ENCODE measurements at regions not wholly inside any gene's neighbourhood (a gene's known extent, or its start where the extent isn't known, plus 50 kb on each side); places are given as distances from the start of the nearest gene placed in this dataset.

DNA sequence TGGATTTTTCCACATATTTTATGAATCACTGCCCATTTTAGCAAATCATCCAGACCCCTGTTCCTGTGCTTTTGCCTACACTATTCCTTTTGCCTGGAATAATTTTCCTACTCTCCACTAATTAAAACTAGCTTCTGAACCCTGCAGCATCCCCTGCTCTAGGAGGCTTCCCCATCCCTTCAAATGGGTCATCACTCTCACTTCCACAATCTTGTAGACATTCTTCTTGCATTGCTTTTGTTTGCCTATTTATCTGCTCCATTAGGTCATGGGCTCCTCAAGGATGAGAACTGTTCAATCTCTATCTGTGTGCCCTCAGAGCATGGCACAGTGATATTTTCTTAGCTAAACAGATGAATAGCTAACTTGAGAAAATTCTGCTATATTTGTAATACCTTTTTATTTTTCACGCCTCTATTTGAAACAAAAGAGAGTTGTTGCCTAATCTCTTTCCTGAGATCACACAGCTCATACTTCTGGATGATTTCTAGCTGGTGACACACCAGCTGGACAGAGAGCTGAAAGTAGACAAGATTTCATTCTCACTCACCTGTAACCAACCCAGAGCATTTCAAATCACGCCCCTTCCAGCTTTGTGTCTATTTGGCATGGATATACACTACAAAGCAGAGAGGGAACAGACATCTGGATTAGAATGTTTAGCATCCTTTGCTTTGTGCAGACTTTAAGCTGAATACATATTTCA, 466.0 kb downstream of the FOXO1 start:
- Mint-ChIP-seq H3K4me3 (no peak overlapping the region), H3K27me3 (no peaks in the 10 kb centered on the region), H3K27ac (no peak overlapping the region), H3K36me3 (ENCODE audit: low read depth) (no peaks in the 10 kb centered on the region), H3K4me1 (peaks cover 19% of the 10 kb centered on the region)
- no peak for DNase-seq
- H3K9me3 ChIP-seq (ENCODE audit: control insufficient read depth, low read length, poor library complexity, severe bottlenecking): no peaks in the 10 kb centered on the region
- ATAC-seq: no peak

DNA sequence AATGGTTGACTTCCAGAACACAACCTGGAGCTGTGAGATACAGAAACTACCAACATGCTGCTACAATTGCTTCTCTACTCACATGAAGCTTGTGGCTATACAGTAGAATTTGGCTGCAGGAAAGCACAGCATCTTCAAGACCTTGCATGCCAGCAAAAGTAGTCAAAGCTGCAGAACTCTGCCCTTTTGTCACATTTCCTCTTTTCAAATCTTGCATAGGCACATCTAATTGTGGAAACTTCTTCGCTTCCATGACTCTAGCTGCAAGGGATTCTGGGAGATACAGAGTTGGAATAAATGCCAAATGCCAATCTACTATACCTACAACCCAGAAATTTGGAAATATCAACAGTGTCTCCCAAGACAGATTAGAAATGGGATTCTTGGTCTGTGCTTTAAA, 462.2 kb downstream of the FOXO1 start:
- H3K4me3 Mint-ChIP-seq: no peak overlapping the region
- ATAC-seq: no peak
- peak overlapping the region; percentile 92 for H3K27ac Mint-ChIP-seq
- H3K36me3 Mint-ChIP-seq (ENCODE audit: low read depth): no peaks in the 10 kb centered on the region
- DNase-seq: no peak
- H3K27me3 Mint-ChIP-seq: no peaks in the 10 kb centered on the region
- H3K9me3 ChIP-seq (ENCODE audit: control insufficient read depth, low read length, poor library complexity, severe bottlenecking): no peaks in the 10 kb centered on the region
- H3K4me1 Mint-ChIP-seq: peaks cover 42% of the 10 kb centered on the region

DNA sequence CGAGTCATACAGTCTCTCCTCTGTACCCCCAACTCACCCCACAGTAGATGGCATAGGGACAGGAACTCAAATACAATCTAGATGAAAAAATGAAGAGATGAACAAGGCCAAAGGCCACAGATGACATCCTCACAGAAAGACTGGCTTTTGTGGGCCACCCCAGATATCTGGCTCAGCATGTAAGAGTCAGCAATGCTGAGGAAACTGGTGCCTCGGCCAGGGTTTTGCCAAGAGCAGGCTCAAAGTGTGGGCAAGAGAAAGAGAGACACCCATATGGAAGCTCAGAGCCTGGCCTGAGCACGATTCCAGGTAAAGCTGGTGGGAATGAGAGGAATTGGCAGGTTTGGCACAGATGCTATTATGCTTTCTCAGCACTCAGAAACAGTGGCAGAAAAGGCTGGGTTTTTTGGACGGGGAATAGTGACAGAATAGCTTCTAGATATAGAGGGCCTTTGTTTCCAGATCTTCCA, 460.6 kb downstream of the FOXO1 start:
- no peaks in the 10 kb centered on the region for H3K27me3 Mint-ChIP-seq
- H3K4me1 Mint-ChIP-seq: peaks cover 39% of the 10 kb centered on the region
- H3K36me3 Mint-ChIP-seq (ENCODE audit: low read depth): no peaks in the 10 kb centered on the region
- H3K27ac Mint-ChIP-seq: peak overlapping the region; percentile 92
- H3K9me3 ChIP-seq (ENCODE audit: control insufficient read depth, low read length, poor library complexity, severe bottlenecking): no peaks in the 10 kb centered on the region
- H3K4me3 Mint-ChIP-seq: peak overlapping the region; percentile 77
- no peak for ATAC-seq
- DNase-seq: no peak

DNA sequence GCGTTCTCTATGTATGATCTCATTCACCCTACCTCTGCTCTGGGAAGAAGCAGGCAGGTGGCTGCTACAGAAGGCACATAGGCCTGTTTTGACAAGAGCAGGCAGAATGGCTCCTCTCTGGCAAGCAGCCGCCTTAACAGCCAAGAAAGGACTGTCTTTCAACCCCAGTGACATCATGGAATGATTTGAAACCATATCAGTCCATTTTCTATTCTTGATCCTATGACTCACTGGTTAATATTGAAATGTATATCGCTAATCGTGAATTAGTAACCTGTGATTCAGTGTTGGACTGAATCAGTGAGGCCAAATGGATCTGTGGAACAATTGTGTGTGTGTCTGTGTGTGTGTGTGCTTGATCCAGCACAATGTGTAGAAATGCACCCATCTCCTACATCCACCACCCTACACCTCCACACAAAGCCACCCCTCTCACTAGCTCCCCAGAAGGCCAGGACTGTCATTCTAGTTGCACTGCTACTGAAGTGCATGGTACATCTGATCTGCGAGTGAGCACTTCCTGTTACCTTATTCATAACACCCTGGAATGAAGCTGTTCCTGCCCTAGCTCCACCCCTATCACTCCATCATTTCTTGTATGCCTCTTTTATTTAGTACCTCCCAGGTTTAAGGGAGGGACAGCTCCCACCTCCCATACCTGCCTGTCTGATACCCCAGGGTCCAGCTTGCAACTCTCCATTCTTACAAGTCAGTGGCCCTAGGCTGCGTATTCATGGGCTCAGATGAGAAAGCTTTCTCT, 460.0 kb downstream of the FOXO1 start:
- peak overlapping the region; percentile 92 for H3K27ac Mint-ChIP-seq
- no peaks in the 10 kb centered on the region for H3K36me3 Mint-ChIP-seq (ENCODE audit: low read depth)
- H3K27me3 Mint-ChIP-seq: no peaks in the 10 kb centered on the region
- H3K4me1 Mint-ChIP-seq: peaks cover 40% of the 10 kb centered on the region
- peak overlapping the region; percentile 77 for H3K4me3 Mint-ChIP-seq
- no peaks in the 10 kb centered on the region for H3K9me3 ChIP-seq (ENCODE audit: control insufficient read depth, low read length, poor library complexity, severe bottlenecking)
- ATAC-seq: peak; percentile 91
- no peak for DNase-seq

DNA sequence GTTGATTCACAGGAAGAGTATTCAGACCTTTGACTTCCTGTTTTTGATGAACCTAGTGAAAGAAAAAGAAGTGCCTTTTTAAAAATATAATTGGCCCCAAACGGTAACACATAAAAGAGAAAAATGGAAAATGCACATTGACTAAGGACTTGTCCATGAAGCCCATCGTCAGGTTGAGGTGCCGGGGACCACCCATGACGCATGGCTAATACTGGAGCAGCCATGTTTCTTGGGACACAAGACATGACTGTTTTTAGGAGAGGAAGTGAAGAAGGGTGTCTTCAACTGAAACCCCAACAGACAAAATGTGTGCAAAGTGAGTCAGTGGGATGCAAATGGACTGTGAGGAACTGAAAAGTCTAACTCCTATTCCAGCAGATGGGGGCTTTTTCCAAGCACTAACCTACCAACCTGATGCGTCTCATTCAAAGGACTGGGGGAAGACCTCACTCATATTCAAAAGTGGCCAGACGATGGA, 459.4 kb downstream of the FOXO1 start:
- peaks cover 45% of the 10 kb centered on the region for H3K4me1 Mint-ChIP-seq
- ATAC-seq: peak; percentile 20

DNA sequence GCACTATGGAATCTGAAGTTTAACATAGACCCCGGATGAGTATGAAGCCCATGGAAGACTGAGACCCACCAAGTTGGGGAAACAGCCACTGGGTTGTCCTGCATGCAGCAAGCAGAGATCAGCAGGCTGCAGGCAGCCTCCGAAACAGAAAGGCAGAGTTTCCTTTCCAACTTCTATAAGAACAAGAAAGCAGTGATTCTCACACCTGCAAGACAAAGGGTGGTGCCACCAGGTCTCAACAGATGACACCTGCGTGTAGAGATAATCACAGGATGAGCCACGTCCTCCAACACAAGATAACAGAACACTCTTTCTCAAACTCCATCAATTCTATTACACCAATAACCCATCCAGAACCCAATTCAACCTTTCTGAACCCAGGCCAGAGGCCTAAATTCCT, 457.9 kb downstream of the FOXO1 start:
- no peaks in the 10 kb centered on the region for H3K9me3 ChIP-seq (ENCODE audit: control insufficient read depth, low read length, poor library complexity, severe bottlenecking)
- Mint-ChIP-seq H3K27me3 (no peaks in the 10 kb centered on the region), H3K36me3 (ENCODE audit: low read depth) (peaks cover 2% of the 10 kb centered on the region), H3K4me1 (peaks cover 43% of the 10 kb centered on the region), H3K4me3 (no peak overlapping the region), H3K27ac (no peak overlapping the region)
- no peak for ATAC-seq
- DNase-seq: no peak

More for the DNA sequence above, 459.4 kb downstream of the FOXO1 start:
- no peaks in the 10 kb centered on the region for H3K36me3 Mint-ChIP-seq (ENCODE audit: low read depth)
- peak overlapping the region; percentile 92 for H3K27ac Mint-ChIP-seq
- H3K9me3 ChIP-seq (ENCODE audit: control insufficient read depth, low read length, poor library complexity, severe bottlenecking): no peaks in the 10 kb centered on the region
- H3K4me3 Mint-ChIP-seq: peak overlapping the region; percentile 77
- H3K27me3 Mint-ChIP-seq: no peaks in the 10 kb centered on the region
- DNase-seq: no peak

DNA sequence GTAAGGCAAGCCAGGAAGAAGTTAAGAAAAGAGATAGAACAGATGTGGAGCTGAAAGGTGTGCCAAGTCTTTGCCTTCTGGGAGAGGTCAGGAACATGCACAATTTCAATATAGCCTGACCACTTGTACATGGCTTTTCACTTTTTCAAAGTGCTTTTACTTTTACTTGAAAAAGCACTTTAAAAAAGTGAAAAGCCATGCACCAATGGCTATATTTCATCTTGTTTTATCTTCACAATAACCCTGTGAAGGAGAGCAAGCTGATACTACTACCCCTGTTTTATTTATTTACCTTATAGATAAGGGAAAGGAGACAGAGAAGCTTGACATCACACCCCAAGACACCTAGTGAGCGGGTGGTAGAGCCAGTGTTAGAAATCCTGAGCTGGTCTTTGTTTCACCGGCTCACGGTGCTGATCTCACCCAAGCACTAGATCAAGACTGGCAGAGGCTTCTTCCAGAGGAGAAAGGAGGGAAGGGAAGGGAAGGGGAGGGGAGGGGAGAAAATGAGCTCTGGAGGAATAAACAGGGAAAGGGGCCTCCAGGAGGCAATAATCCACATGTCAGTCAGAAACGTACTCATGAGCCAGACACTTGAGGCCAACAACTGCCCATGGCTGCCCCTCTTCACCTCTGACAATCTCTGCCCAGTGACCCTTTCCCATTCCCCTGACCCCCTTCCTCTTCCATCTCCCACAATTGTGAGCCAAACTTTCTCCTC, 455.4 kb downstream of the FOXO1 start:
- ATAC-seq (no peak), DNase-seq (no peak)
- H3K9me3 ChIP-seq (ENCODE audit: control insufficient read depth, low read length, poor library complexity, severe bottlenecking): no peaks in the 10 kb centered on the region
- peaks cover 2% of the 10 kb centered on the region for H3K36me3 Mint-ChIP-seq (ENCODE audit: low read depth)
- no peaks in the 10 kb centered on the region for H3K27me3 Mint-ChIP-seq
- H3K4me3 Mint-ChIP-seq: no peak overlapping the region
- H3K27ac Mint-ChIP-seq: peak overlapping the region; percentile 34
- peaks cover 32% of the 10 kb centered on the region for H3K4me1 Mint-ChIP-seq

DNA sequence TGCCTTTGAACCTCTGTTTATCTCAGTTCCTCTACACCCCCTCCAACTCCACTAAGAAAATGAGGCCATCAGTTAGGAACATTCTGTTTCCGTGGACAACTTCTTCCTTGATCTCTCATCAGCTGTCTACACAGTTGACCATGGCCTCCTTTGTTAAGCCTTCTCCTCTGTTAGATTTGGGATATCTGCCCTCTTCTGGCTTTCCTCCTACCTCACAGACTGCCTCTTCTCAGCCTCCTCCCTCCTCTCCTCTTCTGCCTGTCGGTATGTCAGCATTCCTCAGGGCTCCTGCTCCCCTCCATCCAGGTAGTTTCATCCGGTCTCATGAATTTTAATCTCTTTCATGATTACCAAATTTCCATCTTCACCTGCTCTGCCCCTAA, 454.9 kb downstream of the FOXO1 start:
- H3K27ac Mint-ChIP-seq: no peak overlapping the region

DNA sequence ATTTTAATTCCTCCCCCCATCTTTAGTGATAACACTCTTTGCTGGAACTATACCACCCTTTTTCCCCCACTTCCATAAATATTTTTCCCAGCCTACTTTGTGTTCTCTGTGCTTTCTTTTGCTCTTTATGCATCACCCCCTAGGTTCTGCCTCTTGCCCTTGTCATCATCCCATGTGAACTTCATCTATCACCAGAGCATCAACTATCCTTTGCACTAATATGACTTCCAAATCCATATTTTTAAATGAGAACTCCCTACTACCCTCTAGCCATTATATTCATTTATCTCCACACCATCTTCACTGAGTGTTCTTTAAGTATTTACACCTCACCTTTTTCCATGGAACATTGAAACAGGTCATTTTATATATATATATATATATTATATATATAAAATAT, 452.7 kb downstream of the FOXO1 start:
- peaks cover 6% of the 10 kb centered on the region for H3K36me3 Mint-ChIP-seq (ENCODE audit: low read depth)
- H3K4me3 Mint-ChIP-seq: no peak overlapping the region
- no peak overlapping the region for H3K27ac Mint-ChIP-seq
- no peaks in the 10 kb centered on the region for H3K9me3 ChIP-seq (ENCODE audit: control insufficient read depth, low read length, poor library complexity, severe bottlenecking)
- peaks cover 24% of the 10 kb centered on the region for H3K4me1 Mint-ChIP-seq
- DNase-seq: no peak
- H3K27me3 Mint-ChIP-seq: no peaks in the 10 kb centered on the region
- no peak for ATAC-seq

More for the DNA sequence above, 454.9 kb downstream of the FOXO1 start:
- Mint-ChIP-seq H3K4me1 (peaks cover 30% of the 10 kb centered on the region), H3K36me3 (ENCODE audit: low read depth) (peaks cover 3% of the 10 kb centered on the region), H3K27me3 (no peaks in the 10 kb centered on the region), H3K4me3 (no peak overlapping the region)
- no peak for DNase-seq
- ATAC-seq: no peak
- no peaks in the 10 kb centered on the region for H3K9me3 ChIP-seq (ENCODE audit: control insufficient read depth, low read length, poor library complexity, severe bottlenecking)

DNA sequence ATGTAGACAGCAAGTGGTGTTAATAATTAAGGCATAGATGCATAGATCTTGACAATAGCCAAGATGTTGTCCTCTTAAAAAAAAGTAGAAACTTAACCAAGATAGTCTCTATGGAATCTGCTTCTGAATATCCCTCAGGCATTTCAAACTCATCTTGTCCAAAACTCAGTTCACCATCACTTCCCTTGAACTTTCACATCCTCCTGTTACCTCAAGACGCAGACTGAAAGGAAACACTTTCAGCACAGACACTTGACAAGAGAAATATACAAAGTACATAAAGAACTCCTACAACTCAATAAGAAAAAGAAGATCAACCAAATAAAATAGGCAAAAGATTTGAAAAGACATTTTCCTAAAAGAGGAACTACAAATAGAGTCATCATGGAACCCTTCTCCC, 451.1 kb downstream of the FOXO1 start:
- H3K27ac Mint-ChIP-seq: no peak overlapping the region
- H3K9me3 ChIP-seq (ENCODE audit: control insufficient read depth, low read length, poor library complexity, severe bottlenecking): no peaks in the 10 kb centered on the region
- no peak for ATAC-seq
- no peak for DNase-seq
- H3K36me3 Mint-ChIP-seq (ENCODE audit: low read depth): peaks cover 9% of the 10 kb centered on the region
- no peaks in the 10 kb centered on the region for H3K27me3 Mint-ChIP-seq
- no peak overlapping the region for H3K4me3 Mint-ChIP-seq
- H3K4me1 Mint-ChIP-seq: peaks cover 30% of the 10 kb centered on the region

DNA sequence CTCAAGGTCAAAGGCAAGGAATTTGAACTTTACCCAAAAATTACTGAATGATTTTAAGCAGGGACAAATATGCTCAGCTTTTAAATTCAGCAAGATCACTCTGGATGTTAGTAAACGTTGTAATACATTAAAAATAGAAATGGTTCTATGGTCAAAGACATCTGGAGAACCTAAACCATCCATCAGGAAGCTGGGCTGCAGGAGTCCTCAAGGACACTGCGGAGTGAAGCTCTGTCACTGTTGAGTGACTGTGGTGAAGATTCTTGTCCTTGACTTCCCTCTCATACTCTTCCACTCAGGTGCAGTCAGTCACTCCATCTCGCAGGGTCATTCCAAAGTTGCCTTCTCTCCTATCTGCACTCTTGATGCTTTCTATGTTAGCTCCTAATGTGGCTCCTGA, 450.7 kb downstream of the FOXO1 start:
- DNase-seq: no peak
- H3K4me3 Mint-ChIP-seq: no peak overlapping the region

DNA sequence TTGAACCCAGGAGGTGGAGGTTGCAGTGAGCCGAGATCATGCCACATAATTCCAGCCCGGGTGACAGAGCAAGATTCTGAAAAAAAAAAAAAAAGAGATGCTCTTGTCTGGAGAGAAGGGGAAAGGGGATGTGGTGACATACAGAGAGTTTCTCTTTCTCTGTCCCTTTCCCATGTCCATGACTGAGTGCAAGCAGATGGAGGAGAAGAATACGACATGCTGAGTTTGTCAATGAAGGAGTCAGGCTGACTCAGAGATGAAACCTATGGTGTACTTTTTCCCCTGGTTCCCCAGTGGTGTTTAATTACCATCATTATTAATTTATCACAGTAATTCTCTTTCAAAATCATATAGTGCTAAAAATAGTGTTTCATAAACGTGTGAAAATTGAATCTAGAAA, 448.8 kb downstream of the FOXO1 start:
- H3K27ac Mint-ChIP-seq: no peak overlapping the region
- peaks cover 46% of the 10 kb centered on the region for H3K4me1 Mint-ChIP-seq
- H3K36me3 Mint-ChIP-seq (ENCODE audit: low read depth): peaks cover 9% of the 10 kb centered on the region
- ATAC-seq (no peak), DNase-seq (no peak)
- H3K4me3 Mint-ChIP-seq: no peak overlapping the region
- no peaks in the 10 kb centered on the region for H3K9me3 ChIP-seq (ENCODE audit: control insufficient read depth, low read length, poor library complexity, severe bottlenecking)
- no peaks in the 10 kb centered on the region for H3K27me3 Mint-ChIP-seq

More for the DNA sequence above, 450.7 kb downstream of the FOXO1 start:
- no peaks in the 10 kb centered on the region for H3K27me3 Mint-ChIP-seq
- peaks cover 33% of the 10 kb centered on the region for H3K4me1 Mint-ChIP-seq
- no peak overlapping the region for H3K27ac Mint-ChIP-seq
- H3K36me3 Mint-ChIP-seq (ENCODE audit: low read depth): peaks cover 9% of the 10 kb centered on the region
- no peaks in the 10 kb centered on the region for H3K9me3 ChIP-seq (ENCODE audit: control insufficient read depth, low read length, poor library complexity, severe bottlenecking)
- no peak for ATAC-seq

DNA sequence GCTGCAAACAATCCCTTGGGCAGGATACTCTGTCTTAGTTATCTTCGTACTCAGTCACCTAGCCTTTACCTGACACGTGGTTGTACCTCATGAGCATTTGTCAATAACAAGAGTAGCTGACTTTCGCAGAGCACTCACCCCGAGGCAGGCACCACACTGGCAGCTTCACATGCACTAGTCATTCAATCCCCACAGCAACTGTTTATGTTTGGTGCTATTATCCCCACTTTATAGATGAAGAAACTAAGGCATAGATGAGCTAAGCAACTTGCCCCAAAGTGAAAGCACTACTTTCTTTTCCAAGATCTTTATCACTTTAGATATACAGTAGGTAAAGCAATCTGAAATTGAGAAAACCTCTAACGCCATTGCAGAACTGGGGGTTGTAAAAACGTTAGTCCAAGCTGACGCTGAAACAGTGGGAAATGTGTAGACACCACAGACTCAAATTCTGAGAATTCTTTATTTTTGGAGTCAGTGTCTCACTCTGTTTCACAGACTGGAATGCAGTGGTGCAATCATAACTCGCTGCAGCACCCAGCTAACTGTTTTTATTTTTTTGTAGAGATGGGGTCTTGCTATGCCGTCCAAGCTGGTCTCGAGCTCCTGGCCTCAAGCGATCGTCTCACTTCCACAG, 446.0 kb downstream of the FOXO1 start:
- Mint-ChIP-seq H3K27me3 (no peaks in the 10 kb centered on the region), H3K27ac (peak overlapping the region; percentile 98), H3K4me3 (peak overlapping the region; percentile 41), H3K4me1 (peaks cover 51% of the 10 kb centered on the region), H3K36me3 (ENCODE audit: low read depth) (peaks cover 7% of the 10 kb centered on the region)
- no peaks in the 10 kb centered on the region for H3K9me3 ChIP-seq (ENCODE audit: control insufficient read depth, low read length, poor library complexity, severe bottlenecking)
- ATAC-seq: no peak
- DNase-seq: no peak
